ENCODE measurements at regions not wholly inside any gene's neighbourhood (a gene's known extent, or its start where the extent isn't known, plus 50 kb on each side); places are given as distances from the start of the nearest gene placed in this dataset.

GRCh38 chr2:147482916-147483669 is 361.7 kb upstream of the ACVR2A start:
- no peak for TF ChIP-seq ZNF530 (tag by site-specific recombination; IDR thresholded peaks at IDR 0.05; ENCODE audit: low read depth)
- no peak for TF ChIP-seq ZSCAN16 (tag by site-specific recombination; IDR thresholded peaks at IDR 0.05)
- no peak for TF ChIP-seq ZNF501 (tag by site-specific recombination; IDR thresholded peaks at IDR 0.05)
- TF ChIP-seq ZNF416 (tag by site-specific recombination; IDR thresholded peaks at IDR 0.05): no peak
- no peak for TF ChIP-seq ZIC2 (tag by site-specific recombination; IDR thresholded peaks at IDR 0.05)
- TF ChIP-seq ZNF704 (tag by site-specific recombination; IDR thresholded peaks at IDR 0.05): no peak
- ChIA-PET POLR2A (no interaction called here), CTCF (interaction anchor here (0.6 kb wide), 2 partner anchors 10 to 291 kb away, joined by 3 read pairs; no protein-coding TSS in a partner anchor)

GRCh38 chr2:147482111-147482895 is 362.5 kb upstream of the ACVR2A start:
- Histone ChIP-seq H3K27ac (ENCODE audit: extremely low read depth, low read depth, low read length) (no peak overlapping the region), H3K4me3 (ENCODE audit: low read depth, low read length) (no peak overlapping the region), H3K36me3 (ENCODE audit: control insufficient read depth in 2 of 2, insufficient read depth in 1 of 2, low read length in 2 of 2) (no peaks in the 10 kb centered on the region), H3K9me3 (ENCODE audit: control insufficient read depth, insufficient read depth, low read depth, low read length) (no peaks in the 10 kb centered on the region), H3K4me1 (ENCODE audit: control insufficient read depth, insufficient read depth, low read length) (peaks cover 1% of the 10 kb centered on the region; the same call in 1 of the 2 replicates)
- CTCF ChIA-PET: interaction anchor here (0.6 kb wide), 1 partner anchor 290 kb away, joined by 3 read pairs; no protein-coding TSS in a partner anchor
- POLR2A ChIA-PET: no interaction called here
- TF ChIP-seq ZNF433 (tag by site-specific recombination; IDR thresholded peaks at IDR 0.05; ENCODE audit: low read depth) (no peak), ZNF366 (tag by site-specific recombination; conservative IDR thresholded peaks at IDR 0.05) (no peak), SP7 (tag by site-specific recombination; IDR thresholded peaks at IDR 0.05) (peak; percentile 59; the same call in 1 of the 2 replicates)

More at GRCh38 chr2:147482916-147483669, 361.7 kb upstream of the ACVR2A start:
- H3K4me1 ChIP-seq (ENCODE audit: control insufficient read depth, insufficient read depth, low read length): peaks cover 6% of the 10 kb centered on the region; the same call in 1 of the 2 replicates
- no peaks in the 10 kb centered on the region for H3K36me3 ChIP-seq (ENCODE audit: control insufficient read depth in 2 of 2, insufficient read depth in 1 of 2, low read length in 2 of 2)
- H3K27ac ChIP-seq (ENCODE audit: extremely low read depth, low read depth, low read length): no peak overlapping the region
- H3K9me3 ChIP-seq (ENCODE audit: control insufficient read depth, insufficient read depth, low read depth, low read length): no peaks in the 10 kb centered on the region
- H3K4me3 ChIP-seq (ENCODE audit: low read depth, low read length): no peak overlapping the region

- no peak for TF ChIP-seq ZNF530 (tag by site-specific recombination; IDR thresholded peaks at IDR 0.05; ENCODE audit: low read depth)
- no peak for TF ChIP-seq ZNF114 (tag by site-specific recombination; IDR thresholded peaks at IDR 0.05)
- no peak for TF ChIP-seq ZNF639 (tag by site-specific recombination; IDR thresholded peaks at IDR 0.05)
- Histone ChIP-seq H3K27ac (ENCODE audit: extremely low read depth, low read depth, low read length) (no peak overlapping the region), H3K4me1 (ENCODE audit: control insufficient read depth, insufficient read depth, low read length) (no peaks in the 10 kb centered on the region), H3K4me3 (ENCODE audit: low read depth, low read length) (no peak overlapping the region), H3K36me3 (ENCODE audit: control insufficient read depth in 2 of 2, insufficient read depth in 1 of 2, low read length in 2 of 2) (no peaks in the 10 kb centered on the region), H3K9me3 (ENCODE audit: control insufficient read depth, insufficient read depth, low read depth, low read length) (no peaks in the 10 kb centered on the region)
- CTCF ChIA-PET: no interaction called here
- POLR2A ChIA-PET: no interaction called here
These were observed 365.5 kb upstream of the ACVR2A start for GRCh38 chr2:147479358-147479757.

GRCh38 chr2:147473075-147473474 is 371.8 kb upstream of the ACVR2A start:
- H3K9me3 ChIP-seq (ENCODE audit: control insufficient read depth, insufficient read depth, low read depth, low read length): no peaks in the 10 kb centered on the region
- no peak overlapping the region for H3K4me3 ChIP-seq (ENCODE audit: low read depth, low read length)
- no peaks in the 10 kb centered on the region for H3K36me3 ChIP-seq (ENCODE audit: control insufficient read depth in 2 of 2, insufficient read depth in 1 of 2, low read length in 2 of 2)
- ChIA-PET POLR2A (no interaction called here), CTCF (interaction anchor here (0.6 kb wide), 2 partner anchors 10 to 426 kb away, joined by 3 read pairs; no protein-coding TSS in a partner anchor)
- no peaks in the 10 kb centered on the region for H3K4me1 ChIP-seq (ENCODE audit: control insufficient read depth, insufficient read depth, low read length)
- no peak overlapping the region for H3K27ac ChIP-seq (ENCODE audit: extremely low read depth, low read depth, low read length)
- TF ChIP-seq ZNF302 (tag by site-specific recombination; IDR thresholded peaks at IDR 0.05; ENCODE audit: low read depth) (no peak), ZNF221 (tag by site-specific recombination; IDR thresholded peaks at IDR 0.05; ENCODE audit: borderline replicate concordance) (no peak), ZNF530 (tag by site-specific recombination; IDR thresholded peaks at IDR 0.05; ENCODE audit: low read depth) (no peak), ZNF211 (tag by site-specific recombination; IDR thresholded peaks at IDR 0.05; ENCODE audit: low read depth) (no peak), ZFP3 (tag by site-specific recombination; IDR thresholded peaks at IDR 0.05; ENCODE audit: low read depth) (no peak), ZNF184 (tag by site-specific recombination; IDR thresholded peaks at IDR 0.05) (no peak), ZNF121 (tag by site-specific recombination; IDR thresholded peaks at IDR 0.05) (no peak), ZSCAN4 (tag by site-specific recombination; IDR thresholded peaks at IDR 0.05) (no peak), ZNF600 (tag by site-specific recombination; IDR thresholded peaks at IDR 0.05) (no peak), ZNF174 (tag by site-specific recombination; IDR thresholded peaks at IDR 0.05) (no peak), ZIC2 (tag by site-specific recombination; IDR thresholded peaks at IDR 0.05) (no peak)

Data from HEK293 (cell line).